ENCODE measurements at regions not wholly inside any gene's neighbourhood (a gene's known extent, or its start where the extent isn't known, plus 50 kb on each side); places are given as distances from the start of the nearest gene placed in this dataset.

- DNase-seq: no peak
Measured at GRCh38 chr10:130804778-130805634, 506.5 kb downstream of the TCERG1L start.

DNA sequence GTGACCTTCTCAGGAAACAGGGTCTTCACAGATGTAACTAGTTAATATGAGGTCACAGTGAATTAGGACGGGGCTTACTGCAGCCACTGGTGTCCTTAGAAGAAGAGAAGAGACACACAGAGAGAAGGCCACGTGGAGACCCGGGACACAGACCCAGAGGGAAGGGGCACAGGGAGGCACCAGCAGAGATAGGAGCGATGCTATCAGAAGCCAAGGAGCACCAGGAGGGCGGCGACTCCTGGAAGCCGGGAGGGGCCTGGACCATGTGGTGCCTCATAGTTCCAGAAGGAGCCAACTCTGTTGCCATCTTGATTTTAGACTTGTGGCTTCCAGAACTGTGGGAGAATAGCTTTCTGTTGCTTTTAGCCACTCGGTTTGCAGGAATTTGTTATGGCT lies 505.9 kb downstream of the TCERG1L start:
- DNase-seq: no peak

DNA sequence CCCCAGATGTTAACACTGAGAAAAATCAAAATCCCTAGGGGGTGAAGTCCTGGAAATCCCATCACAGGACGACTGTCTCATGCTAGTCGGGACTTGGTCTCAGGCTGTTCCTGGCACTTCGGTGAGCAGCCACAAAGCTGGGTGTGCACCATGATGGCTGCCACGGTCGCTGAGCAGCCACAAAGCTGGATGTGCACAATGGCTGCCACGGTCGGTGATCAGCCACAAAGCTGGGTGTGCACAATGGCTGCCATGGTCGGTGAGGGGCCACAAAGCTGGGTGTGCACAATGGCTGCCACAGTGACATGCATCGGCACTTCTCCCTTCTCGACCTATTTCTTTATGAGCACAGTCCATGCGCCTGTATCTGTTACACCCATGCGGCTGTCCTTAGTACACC lies 505.1 kb downstream of the TCERG1L start:
- DNase-seq: no peak

DNA sequence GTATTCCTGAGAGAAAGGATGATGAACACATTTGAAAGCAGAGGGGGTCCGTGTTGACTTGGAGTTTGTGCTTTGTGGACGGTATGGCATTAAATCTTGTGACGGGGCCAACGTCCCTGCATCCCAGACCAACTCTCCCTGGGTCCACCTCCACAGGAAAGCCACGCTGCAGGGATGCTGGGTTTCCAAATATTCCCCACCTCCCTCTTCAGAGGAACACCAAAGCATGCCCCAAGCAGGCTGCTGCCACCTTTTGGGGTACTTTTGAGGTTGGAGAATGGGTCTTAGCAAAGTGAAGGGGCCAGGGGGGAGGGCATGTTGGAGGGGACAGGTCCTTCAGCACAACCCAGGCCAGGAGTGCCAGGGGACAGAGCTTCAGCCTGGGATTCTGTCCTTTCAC lies 504.4 kb downstream of the TCERG1L start:
- no peak for DNase-seq

GRCh38 chr10:130807721-130808120 lies 503.8 kb downstream of the TCERG1L start:
- DNase-seq: no peak

- DNase-seq: no peak
Measured at GRCh38 chr10:130808243-130808642, 503.3 kb downstream of the TCERG1L start.

DNA sequence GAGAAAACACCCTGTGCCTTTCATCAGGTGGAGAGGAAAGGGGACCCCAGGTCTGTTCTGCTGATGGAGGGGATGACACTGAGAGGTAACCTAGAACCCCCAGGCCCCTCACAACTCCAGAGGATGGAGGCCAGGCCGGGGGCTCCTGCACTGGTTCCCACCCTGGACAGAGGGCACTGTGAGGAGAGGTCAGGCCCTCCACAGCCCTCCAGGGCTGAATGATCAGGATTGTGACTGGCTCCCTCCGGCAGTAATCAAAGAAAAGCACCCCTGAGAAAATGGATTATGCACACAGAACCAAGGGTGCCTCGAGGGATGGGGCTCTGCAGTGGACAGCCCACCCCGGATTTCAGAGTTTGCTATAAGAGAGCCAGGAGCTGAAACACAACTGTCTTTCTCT lies 502.8 kb downstream of the TCERG1L start:
- no peak for DNase-seq

GRCh38 chr10:130809181-130809580 lies 502.3 kb downstream of the TCERG1L start:
- DNase-seq: no peak

- DNase-seq: no peak
Measured at GRCh38 chr10:130809761-130810515, 501.6 kb downstream of the TCERG1L start.

GRCh38 chr10:130810856-130811255 lies 500.7 kb downstream of the TCERG1L start:
- no peak for DNase-seq

DNA sequence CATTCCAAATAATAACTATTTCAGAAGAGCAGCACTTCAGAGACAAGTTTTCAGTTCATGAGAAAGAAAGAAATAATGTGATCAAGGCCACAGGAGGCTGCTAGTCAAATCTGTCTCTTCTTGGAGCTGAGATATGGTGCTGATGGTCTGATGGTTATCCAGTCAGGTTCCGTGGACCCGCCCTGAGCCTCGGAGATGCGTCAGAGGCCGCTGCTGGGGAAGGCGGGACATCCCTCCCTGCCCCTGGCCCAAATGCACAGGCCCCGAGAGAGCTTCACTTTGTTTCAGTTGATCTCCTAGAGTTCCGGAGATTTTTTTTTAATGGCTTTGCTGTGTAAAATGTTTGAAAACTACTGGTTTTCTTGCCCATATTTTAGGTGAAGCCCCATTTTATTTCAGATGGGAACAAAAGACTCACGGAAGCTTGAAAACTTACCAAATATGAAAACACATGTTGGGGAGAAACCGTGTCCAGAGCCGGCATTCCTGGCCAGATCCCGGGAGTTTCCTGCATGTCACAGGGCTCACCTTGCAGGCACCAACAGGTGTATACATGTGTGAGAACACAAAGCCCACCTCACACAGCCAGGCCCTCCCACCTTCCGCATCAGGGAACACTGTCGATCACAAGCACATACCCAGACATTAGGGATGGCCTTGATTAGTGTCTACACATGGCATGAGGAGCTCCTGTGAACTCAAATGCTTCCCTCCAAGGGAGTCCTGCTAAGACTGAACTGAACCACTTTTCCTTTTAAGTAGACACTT lies 499.0 kb downstream of the TCERG1L start:
- DNase-seq: no peak

DNA sequence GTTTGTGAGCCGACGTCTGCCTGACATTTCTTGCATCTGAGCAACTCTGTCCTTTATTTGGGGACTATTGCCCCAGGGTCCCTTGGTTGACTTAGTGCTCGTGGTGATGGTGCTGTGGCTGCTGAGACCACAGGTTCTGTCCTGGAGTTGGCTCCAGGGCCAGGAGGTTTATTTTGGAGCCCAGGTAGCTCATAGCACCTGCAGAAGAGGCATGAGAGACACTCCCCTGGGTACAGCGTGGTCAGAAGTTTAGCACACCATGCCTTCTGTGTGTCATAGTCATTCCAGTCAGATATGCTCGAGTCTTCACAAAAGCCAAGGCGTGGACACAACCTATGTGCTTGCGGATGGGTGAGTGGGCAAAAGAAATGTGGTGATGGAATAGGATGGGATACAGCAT lies 496.9 kb downstream of the TCERG1L start:
- no peak for DNase-seq

DNA sequence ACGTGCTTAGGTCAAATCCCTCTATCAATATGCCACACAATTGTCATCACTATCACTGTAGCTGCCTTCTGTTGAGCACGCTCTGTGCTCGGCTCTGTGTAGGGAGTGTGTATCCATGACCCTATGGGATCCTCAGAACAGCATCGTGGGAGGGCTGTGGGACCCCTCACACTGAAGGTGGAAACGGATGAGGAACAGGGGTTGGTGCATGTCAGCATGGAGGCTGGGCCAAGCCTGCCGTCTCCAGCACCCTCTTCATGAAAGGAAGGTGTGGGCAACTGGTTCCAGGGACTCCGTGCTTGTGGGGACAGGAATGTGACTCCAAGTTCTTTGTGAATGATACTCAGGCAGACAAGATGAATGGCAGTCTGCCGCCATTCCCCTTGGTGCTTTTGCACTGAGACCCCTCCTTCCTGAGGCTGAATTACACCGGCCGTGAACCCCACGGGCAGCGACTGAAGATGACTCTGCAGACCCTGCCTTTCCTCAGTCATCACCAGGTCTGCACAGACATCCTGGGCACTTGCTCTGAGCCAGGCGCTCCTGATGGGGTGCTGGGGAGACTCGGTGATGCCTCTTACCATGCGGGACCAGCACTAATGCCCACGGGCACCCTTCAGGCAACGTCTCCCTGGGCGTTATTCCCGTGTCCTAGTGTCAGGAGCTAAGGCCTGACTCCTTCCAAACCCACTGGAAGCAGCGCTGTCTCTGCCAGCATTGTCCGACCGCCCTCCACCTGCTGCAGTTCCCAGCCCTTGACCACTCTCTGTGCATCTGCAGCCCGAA lies 495.2 kb downstream of the TCERG1L start:
- DNase-seq: no peak

GRCh38 chr10:130817046-130817624 lies 494.4 kb downstream of the TCERG1L start:
- no peak for DNase-seq

DNA sequence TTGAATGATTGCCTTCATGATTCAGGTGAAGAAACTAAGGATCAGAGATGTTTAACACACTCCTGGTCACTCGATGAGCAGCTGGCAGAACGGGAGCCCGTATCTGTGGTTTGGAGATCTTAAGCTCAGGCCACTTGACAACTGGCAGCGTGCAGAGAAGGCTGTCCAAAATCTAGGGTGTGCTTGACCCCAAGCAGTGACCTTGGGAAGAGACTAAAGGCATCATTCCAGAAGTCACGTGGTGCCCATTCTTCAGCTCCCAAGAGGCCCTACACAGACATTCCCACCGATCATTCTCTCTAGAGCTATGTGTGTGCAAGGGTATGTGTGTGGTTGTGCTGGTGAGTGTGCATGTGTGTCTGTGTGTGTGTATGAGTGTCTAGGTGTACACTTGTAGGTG lies 493.8 kb downstream of the TCERG1L start:
- no peak for DNase-seq

DNA sequence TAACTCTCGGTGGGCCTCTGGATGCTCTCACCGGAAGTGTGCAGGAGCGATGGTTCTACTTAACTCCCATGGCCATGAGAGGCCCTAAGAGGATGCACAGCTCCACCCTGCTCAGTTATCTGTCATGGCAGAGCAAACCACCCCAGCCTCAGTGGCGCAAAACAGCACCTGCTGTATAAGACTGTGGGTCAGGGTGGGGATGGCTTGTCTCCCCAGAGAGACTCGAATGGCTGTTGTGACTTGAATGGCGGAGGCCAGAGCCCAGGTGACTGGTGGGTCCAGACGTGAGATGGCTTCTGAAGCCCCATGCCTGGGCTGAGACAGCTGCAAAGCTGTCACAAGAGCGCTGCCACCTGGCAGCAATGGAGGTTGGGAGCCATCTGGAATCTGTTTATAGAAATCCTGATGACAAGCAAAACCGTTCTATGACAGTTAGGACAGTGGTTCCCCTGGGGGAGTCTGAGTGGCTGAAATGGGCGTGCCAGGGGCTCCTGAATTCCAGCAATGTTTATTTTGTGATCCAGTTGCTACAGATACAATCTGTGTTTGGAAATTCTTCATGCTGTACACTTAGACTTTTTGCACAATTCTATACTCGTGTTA lies 490.5 kb downstream of the TCERG1L start:
- no peak for DNase-seq

DNA sequence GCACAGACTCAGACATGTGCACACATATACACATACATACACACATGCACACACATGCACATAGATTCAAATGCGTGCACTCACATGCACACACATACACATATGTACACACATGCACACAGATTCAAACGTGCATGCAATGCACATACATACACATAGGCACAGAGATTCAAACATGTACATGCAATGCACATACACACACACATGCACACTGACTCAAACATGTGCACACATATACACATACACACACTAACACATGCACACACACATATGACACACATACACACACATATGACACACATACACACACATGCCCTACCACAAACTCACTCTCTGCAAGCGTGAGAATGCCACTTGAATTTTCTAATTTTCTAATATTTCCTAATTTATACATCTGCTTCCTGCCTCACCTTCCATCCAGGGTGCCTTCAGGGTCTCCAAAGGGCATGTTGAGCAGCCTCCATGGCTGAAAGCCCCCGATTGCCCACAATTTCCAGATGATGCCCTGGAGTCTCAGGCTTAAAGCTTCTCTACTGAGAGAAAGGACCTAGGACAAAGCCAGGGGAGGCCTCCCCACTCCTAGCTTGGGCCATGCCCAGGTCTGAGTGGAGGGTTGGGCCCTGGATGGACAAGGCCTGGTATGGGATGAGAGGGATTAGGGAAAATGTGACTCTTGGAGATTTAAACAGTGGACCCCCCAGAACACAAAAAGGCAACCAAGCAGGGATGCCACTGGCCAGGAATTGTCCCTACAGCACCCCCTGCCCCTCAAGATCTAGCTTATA lies 487.1 kb downstream of the TCERG1L start:
- DNase-seq: no peak

GRCh38 chr10:130833596-130833995 lies 477.9 kb downstream of the TCERG1L start:
- DNase-seq: no peak

- DNase-seq: no peak
Measured at GRCh38 chr10:130834170-130834569, 477.4 kb downstream of the TCERG1L start.

GRCh38 chr10:130834573-130834972 lies 476.9 kb downstream of the TCERG1L start:
- DNase-seq: no peak

DNA sequence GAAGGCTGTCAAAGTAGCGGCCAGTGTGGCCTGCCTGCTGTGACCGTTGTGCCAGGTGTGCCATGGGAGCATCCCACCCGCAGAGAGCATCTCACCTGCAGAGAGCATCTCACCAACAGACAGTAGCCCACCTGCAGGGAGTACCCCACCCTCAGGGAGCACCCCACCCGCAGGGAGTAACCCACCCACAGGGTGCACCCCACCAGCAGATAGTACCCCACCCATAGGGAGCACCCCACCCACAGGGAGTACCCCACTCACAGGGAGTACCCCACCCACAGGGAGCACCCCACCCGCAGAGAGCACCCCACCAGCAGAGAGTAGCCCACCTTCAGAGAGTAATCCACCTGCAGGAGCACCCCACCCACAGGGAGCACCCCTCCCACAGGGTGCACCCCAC lies 476.5 kb downstream of the TCERG1L start:
- DNase-seq: no peak
